ENCODE measurements at regions not wholly inside any gene's neighbourhood (a gene's known extent, or its start where the extent isn't known, plus 50 kb on each side); places are given as distances from the start of the nearest gene placed in this dataset.

- Histone ChIP-seq H3F3A (ENCODE audit: insufficient read depth, low read depth) (peaks cover 4% of the 10 kb centered on the region; the same call in 1 of the 2 replicates), H3K27me3 (ENCODE audit: insufficient read depth, low read depth) (no peaks in the 10 kb centered on the region), H3K4me1 (replicated peaks; ENCODE audit: insufficient read depth) (peaks cover 16% of the 10 kb centered on the region), H3K9me3 (ENCODE audit: insufficient read depth, low read depth) (no peaks in the 10 kb centered on the region), H3K79me2 (ENCODE audit: low read depth) (no peaks in the 10 kb centered on the region), H3K36me3 (ENCODE audit: low read depth) (no peaks in the 10 kb centered on the region), H3K27ac (no peak overlapping the region), H3K4me2 (no peak overlapping the region), H2AFZ (no peak overlapping the region), H3K9me2 (ENCODE audit: insufficient read depth) (no peaks in the 10 kb centered on the region), H4K20me1 (ENCODE audit: insufficient read depth) (no peaks in the 10 kb centered on the region), H3K4me3 (no peak overlapping the region)
- peak in 1 of 2 experiments; percentile 37 for DNase-seq
- ChIA-PET POLR2A (ENCODE audit: unreplicated experiment) (no interaction called here), CTCF (no interaction called here)
- BruUV-seq (replicated peaks), result no TSS peak
- intact Hi-C loops (cut with micrococcal nuclease; ENCODE audit: unreplicated experiment), result no loop called here
- no peak for TF ChIP-seq EZH2 (IDR thresholded peaks at IDR 0.05; ENCODE audit: low read depth)
- no peak for TF ChIP-seq CTCF (conservative IDR thresholded peaks at IDR 0.05)
These were observed 544.6 kb upstream of the BTBD3 start for GRCh38 chr20:11372876-11373790.

- H3K4me2 ChIP-seq, result no peak overlapping the region; the same call in 1 of the 2 replicates
- TF ChIP-seq CTCF (conservative IDR thresholded peaks at IDR 0.05), result no peak
- no peak for TF ChIP-seq EZH2 (IDR thresholded peaks at IDR 0.05; ENCODE audit: low read depth)
- no peaks in the 10 kb centered on the region for H4K20me1 ChIP-seq (ENCODE audit: insufficient read depth)
- H3K27me3 ChIP-seq (ENCODE audit: insufficient read depth, low read depth), result no peaks in the 10 kb centered on the region
- CTCF ChIA-PET, result interaction anchor here (0.5 kb wide), 1 partner anchor 1970 kb away, joined by 3 read pairs; no protein-coding TSS in a partner anchor
- peaks cover 16% of the 10 kb centered on the region for H3K4me1 ChIP-seq (replicated peaks; ENCODE audit: insufficient read depth)
- H3K9me3 ChIP-seq (ENCODE audit: insufficient read depth, low read depth), result no peaks in the 10 kb centered on the region
- no TSS peak for BruUV-seq (replicated peaks)
- intact Hi-C loops (cut with micrococcal nuclease; ENCODE audit: unreplicated experiment), result no loop called here
- POLR2A ChIA-PET (ENCODE audit: unreplicated experiment), result no interaction called here
- no peaks in the 10 kb centered on the region for H3K79me2 ChIP-seq (ENCODE audit: low read depth)
- H3K27ac ChIP-seq, result no peak overlapping the region
- no peaks in the 10 kb centered on the region for H3F3A ChIP-seq (ENCODE audit: insufficient read depth, low read depth)
- H3K36me3 ChIP-seq (ENCODE audit: low read depth), result no peaks in the 10 kb centered on the region
- no peak overlapping the region for H2AFZ ChIP-seq
- DNase-seq, result no peak
- H3K9me2 ChIP-seq (ENCODE audit: insufficient read depth), result no peaks in the 10 kb centered on the region
- H3K4me3 ChIP-seq, result no peak overlapping the region
These were observed 542.4 kb upstream of the BTBD3 start for GRCh38 chr20:11375335-11375734.

GRCh38 chr20:11375966-11376365 lies 541.7 kb upstream of the BTBD3 start:
- no TSS peak for BruUV-seq (replicated peaks)
- Histone ChIP-seq H3K27me3 (ENCODE audit: insufficient read depth, low read depth) (no peaks in the 10 kb centered on the region), H3K9me3 (ENCODE audit: insufficient read depth, low read depth) (no peaks in the 10 kb centered on the region), H2AFZ (peak overlapping the region; percentile 67; the same call in 1 of the 2 replicates), H3F3A (ENCODE audit: insufficient read depth, low read depth) (no peaks in the 10 kb centered on the region), H3K4me2 (peak overlapping the region; percentile 44; the same call in 1 of the 2 replicates), H3K4me3 (no peak overlapping the region), H3K27ac (peak overlapping the region; percentile 53), H3K4me1 (replicated peaks; ENCODE audit: insufficient read depth) (peaks cover 16% of the 10 kb centered on the region), H3K9me2 (ENCODE audit: insufficient read depth) (no peaks in the 10 kb centered on the region), H3K79me2 (ENCODE audit: low read depth) (no peaks in the 10 kb centered on the region), H3K36me3 (ENCODE audit: low read depth) (no peaks in the 10 kb centered on the region), H4K20me1 (ENCODE audit: insufficient read depth) (no peaks in the 10 kb centered on the region)
- POLR2A ChIA-PET (ENCODE audit: unreplicated experiment), result no interaction called here
- intact Hi-C loops (cut with micrococcal nuclease; ENCODE audit: unreplicated experiment), result no loop called here
- peak in 1 of 2 experiments; percentile 55 for DNase-seq
- TF ChIP-seq EZH2 (IDR thresholded peaks at IDR 0.05; ENCODE audit: low read depth) (no peak), CTCF (conservative IDR thresholded peaks at IDR 0.05) (no peak)
- CTCF ChIA-PET, result no interaction called here
